NCI-H187 treated with DMSO at 0.1 percent for 48 hours (cell line): ENCODE measurements at regions not wholly inside any gene's neighbourhood (a gene's known extent, or its start where the extent isn't known, plus 50 kb on each side); places are given as distances from the start of the nearest gene placed in this dataset.
A peak's percentile ranks its signal among the peaks of the same experiment; 100 is the strongest.

ENCODE experiments used
- DNase-seq: peaks from one replicate; lab custom pipeline; 2025; lab: John Stamatoyannopoulos, UW

GRCh38 chr7:156157409-156158012 is 345.2 kb upstream of the SHH start:
- DNase-seq, result no peak

- DNase-seq, result no peak
These were observed 344.6 kb upstream of the SHH start for GRCh38 chr7:156156734-156157408.

DNA sequence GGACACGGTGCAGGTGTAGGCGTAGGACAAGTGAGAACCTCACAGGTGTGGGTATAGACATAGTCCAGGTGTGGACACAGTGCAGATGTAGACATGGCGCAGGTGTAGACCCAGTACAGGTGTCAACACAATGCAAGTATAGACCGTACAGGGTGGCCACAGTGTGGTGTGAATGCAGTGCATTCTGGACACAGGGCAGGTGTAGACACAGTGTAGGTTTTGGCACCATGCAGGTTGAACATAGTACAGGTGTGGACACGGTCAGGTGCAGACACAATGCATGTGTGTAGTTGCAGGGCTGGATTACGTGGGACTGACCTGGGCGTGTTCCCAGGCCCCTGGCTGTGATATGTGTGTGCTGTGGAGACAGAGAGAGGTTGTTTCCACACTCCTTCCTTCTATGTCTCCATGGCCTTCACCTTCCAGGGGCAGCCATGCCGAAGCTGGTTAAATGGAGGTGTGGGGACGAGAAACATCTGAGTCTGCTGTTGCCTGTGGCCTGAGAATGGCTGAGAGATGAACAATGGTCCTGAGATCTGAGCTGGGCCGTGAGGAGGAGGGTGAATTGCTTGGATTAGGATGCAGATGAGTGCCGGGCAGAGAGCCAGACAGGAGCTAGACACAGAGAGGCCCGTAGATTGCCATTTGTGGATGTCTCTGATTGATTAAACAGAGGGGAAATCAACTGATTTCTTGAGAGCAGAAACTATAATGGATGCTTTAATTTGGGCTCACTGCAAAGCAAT is 343.9 kb upstream of the SHH start:
- no peak for DNase-seq

DNA sequence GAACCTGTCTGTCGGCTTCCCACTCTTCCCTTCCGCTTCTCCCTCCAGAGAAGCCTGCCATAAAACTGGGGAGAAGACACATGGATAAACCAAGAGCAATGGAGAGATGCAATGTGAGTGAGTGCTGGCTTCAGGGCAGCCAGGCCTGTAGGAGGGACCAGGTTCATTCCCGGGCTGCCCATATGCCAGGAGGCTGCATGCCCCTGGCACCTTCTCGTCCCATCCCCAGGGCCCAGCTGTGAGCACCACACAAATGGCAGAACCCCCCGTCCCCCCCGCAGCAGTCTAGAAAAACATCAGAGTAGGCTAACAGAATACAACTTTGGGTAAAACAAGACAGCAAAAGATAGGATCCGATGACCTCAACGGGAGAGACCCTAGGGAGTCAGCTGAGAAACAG is 341.3 kb upstream of the SHH start:
- no peak for DNase-seq

DNA sequence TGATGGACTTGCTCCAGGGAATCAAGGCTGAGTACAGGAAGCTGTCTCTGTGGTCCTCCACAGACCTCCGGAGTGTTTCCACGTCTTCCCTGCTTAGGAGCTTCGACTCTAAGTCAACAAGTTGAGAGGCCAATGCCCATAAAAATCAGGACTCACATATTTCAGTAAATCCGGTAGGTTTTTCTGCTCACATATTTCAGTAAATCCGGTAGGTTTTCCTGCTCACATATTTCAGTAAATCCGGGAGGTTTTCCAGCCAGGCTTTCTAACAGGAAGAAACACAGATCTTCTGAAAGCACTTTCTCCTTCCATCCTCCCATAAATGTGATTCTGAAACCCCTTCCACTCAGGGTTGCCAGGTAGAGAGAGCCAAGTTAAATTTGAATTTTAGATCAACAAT is 340.1 kb upstream of the SHH start:
- DNase-seq, result no peak

- DNase-seq, result no peak
These were observed 339.4 kb upstream of the SHH start for GRCh38 chr7:156151658-156152057.

DNA sequence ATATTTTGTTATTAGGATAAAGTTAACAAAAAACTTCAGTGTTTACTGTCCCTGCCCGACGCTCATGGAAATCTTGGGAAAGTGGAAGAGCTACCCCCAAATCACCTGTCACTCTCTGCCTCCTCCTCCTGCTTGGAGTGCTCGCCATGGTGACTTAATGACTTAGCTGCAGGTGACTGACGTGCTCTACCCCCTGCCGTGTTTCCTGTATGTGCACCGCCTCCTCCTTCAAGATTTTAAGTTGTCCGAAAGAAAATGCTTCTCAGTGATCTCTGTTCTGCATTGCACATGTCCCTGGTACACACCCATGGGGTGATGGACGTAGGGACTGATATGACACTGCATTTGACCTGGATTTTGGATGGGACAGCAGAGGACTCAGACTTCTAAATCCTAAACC is 338.8 kb upstream of the SHH start:
- peak; percentile 10 for DNase-seq

DNA sequence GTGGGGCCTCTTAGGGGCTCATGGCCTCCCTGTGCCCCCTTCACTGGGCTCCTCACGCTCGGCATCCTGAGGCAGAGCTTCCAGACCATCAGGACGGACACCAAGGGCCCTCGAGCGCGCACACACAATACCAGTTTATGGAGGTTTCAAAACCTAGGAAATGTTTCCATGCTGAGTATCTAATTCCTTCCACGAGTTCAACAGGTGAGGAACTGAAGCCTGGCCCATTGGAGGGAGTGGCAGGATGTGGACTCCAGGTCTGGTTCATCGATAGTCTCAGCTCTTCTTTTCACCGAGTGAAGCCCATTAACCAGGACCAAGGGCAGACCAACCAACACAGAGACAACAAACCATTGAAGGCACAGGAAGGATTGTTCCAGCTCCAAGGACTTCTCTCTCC is 336.7 kb upstream of the SHH start:
- DNase-seq, result no peak

DNA sequence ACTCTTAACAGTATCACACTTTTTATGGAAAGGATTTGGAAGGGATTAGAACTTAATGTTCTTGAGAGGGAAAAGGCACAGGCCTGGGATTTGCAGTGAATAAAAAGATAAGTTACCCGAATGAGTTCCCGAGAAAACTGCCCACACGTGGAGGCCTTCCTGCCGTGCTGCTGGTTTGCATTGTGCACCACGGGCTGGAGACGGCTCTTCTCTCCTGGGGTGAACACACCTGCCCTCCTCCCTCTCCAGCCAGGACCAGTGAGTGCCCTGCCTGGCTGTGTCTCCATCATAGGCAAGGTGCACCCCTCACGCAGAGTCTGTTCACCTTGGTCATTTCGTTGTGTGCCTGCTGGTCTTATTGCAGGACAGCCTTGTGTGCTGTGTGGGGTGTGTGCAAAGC is 336.3 kb upstream of the SHH start:
- DNase-seq, result no peak

DNA sequence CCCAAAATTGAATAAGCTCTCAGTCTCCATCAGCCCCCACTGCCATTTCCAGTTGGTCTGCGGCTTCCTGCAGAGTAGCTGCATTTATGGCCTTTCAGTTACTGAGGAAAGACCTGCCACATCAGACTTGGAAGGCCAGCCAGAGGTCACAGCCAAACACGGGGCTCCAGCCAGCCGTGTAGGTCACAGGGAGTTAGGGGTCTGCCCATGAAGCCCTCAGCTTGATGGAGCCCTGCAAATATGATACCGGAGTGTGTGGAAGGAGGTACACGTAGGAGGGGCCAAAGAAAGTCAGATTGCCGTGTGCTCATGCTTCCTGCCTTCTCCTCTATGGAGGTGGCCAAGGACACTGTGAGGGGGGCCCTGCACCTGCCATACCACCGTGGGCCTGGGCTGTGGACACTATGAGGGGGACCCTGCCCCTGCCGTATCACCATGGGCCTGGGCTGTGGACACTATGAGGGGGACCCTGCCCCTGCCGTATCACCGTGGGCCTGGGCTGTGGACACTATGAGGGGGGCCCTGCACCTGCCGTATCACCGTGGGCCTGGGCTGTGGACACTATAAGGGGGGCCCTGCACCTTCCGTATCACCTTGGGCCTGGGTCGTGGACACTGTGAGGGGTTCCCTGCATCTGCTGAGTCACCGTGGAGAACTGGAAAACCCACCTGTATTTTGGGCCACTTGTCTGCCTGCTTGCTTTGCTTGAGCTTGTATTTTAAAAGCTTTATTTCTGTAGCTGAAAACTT is 335.7 kb upstream of the SHH start:
- DNase-seq, result no peak

DNA sequence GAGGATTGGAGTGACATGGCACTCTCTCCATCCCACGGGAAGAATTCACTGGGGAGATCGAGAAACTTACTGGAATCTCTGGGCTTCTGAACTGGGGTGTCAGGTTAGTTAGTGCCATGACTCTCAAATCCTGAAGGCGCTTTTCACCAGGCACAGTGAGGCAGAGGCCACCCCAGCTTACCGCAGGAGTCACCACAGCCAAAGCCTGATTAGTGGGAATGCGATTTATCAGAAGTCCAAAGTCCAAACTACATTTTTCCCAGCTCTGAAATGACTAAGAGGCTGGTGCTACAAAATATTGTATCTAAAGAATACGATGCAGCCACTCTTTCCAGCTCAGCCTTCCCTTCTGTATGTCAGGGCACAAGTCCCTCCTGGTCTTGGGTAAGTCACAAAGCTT is 334.8 kb upstream of the SHH start:
- DNase-seq, result no peak

GRCh38 chr7:156145996-156146395 is 333.7 kb upstream of the SHH start:
- no peak for DNase-seq

GRCh38 chr7:156145184-156145583 is 332.9 kb upstream of the SHH start:
- no peak for DNase-seq

DNA sequence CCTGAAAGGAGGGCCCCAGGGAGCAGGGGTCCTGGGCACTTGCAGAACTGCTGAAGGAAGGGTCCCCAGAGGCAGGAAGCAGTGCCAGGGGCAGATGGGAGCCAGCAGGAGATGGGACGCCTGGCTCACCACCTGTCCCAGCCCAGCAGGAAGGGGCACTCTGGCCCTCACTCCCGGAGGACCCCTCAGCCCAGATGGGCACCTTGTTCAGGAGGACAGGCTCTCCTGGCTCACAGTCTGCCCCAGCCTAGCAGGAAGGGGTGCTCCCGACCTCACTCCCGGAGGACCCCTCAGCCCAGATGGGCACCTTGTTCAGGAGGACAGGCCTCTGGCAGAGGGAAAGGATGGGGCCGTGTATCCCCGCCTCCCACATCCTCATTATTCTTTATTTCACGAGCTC is 331.4 kb upstream of the SHH start:
- DNase-seq, result no peak

GRCh38 chr7:156143158-156143557 is 330.9 kb upstream of the SHH start:
- DNase-seq, result no peak

GRCh38 chr7:156141941-156142340 is 329.7 kb upstream of the SHH start:
- no peak for DNase-seq

- no peak for DNase-seq
These were observed 328.6 kb upstream of the SHH start for GRCh38 chr7:156140896-156141295.

- DNase-seq, result no peak
These were observed 328.2 kb upstream of the SHH start for GRCh38 chr7:156140447-156140846.

GRCh38 chr7:156139633-156140032 is 327.4 kb upstream of the SHH start:
- no peak for DNase-seq

DNA sequence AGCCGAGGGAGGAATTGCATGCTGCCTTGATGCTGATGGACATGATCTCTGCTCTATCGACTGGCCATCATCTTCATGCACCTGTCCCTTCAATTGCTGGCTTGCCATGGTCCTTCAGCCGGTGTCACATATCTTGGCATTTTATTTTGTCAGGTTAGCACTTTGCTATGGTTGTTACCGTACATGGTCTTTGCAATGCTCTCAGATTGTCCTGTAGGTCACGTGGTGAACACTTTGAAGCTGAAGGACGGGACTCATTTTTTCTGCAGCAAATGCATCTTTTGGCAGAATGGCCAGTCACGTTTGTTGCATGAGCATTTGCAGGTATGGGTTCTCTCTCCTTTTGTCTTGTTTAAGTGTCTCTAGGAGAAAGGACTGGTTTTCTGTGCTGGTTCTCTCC is 326.8 kb upstream of the SHH start:
- no peak for DNase-seq

DNA sequence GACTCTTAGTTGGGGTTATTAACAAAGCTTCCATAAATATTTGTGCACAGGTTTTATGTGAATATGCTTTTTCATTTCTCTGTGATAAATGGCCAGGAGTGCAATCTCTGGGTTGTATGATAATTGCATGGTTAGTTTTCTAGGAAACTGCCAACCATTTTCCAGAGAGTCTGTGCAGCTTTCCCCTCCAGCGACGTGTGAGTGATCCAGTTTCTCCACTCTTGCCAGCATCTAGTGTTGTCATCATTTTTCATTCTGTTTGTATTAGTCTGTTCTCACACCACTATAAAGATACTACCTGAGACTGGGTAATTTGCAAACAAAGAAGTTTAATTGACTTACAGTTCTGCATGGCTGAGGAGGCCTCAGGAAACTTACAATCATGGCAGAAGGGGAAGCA is 319.6 kb upstream of the SHH start:
- DNase-seq, result no peak

- no peak for DNase-seq
These were observed 317.3 kb upstream of the SHH start for GRCh38 chr7:156129522-156129921.

DNA sequence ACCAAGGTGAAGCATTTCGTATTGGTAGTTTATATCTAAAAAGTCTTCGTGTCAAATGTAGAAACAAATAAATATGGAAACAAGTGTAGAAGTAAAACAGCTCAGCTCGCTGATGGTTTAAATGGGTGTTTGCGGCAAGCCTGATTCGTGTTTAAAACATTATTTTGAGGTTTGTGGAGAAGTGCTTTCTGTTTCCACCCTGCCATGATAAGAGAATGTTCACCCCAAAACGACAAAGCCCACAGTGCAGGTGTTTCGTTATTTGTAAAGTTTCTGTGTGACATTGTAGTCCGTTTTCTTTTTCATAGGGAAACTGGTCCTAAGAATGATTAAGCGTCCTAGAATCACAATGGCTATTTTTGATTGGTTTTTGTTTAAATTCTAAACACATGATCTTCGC is 316.2 kb upstream of the SHH start:
- no peak for DNase-seq
